ENCODE measurements at regions not wholly inside any gene's neighbourhood (a gene's known extent, or its start where the extent isn't known, plus 50 kb on each side); places are given as distances from the start of the nearest gene placed in this dataset.

DNA sequence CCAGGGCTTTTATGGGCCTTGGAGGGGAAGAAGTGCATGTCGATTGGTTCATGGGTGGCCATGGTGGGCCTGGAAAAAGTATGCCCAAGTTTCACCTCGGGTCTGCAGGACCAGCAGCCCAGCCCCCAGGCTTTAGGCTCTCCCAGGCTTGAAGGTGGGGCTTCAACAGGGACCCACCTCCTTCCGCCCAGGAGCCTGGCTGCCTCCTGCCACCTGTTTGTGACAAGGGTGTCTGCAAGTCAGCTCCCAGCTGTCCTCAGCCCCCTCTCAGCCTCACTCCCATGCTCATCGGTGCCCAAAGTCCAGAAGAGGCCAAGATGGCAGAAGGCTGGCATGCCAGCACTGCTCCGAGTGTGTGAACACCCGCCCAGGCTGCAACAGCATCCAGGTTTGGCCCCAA is 1063.2 kb upstream of the ACO1 start:
- TF ChIP-seq, protein P1, sequence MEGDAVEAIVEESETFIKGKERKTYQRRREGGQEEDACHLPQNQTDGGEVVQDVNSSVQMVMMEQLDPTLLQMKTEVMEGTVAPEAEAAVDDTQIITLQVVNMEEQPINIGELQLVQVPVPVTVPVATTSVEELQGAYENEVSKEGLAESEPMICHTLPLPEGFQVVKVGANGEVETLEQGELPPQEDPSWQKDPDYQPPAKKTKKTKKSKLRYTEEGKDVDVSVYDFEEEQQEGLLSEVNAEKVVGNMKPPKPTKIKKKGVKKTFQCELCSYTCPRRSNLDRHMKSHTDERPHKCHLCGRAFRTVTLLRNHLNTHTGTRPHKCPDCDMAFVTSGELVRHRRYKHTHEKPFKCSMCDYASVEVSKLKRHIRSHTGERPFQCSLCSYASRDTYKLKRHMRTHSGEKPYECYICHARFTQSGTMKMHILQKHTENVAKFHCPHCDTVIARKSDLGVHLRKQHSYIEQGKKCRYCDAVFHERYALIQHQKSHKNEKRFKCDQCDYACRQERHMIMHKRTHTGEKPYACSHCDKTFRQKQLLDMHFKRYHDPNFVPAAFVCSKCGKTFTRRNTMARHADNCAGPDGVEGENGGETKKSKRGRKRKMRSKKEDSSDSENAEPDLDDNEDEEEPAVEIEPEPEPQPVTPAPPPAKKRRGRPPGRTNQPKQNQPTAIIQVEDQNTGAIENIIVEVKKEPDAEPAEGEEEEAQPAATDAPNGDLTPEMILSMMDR (IDR thresholded peaks at IDR 0.05; ENCODE audit: low read depth, low read length, poor library complexity, severe bottlenecking): no peak
- TF ChIP-seq EZH2phosphoT487 (IDR thresholded peaks at IDR 0.05; ENCODE audit: borderline replicate concordance, low read length): no peak

Measured in DOHH2 (cell line).